HG03342 (cell line): ENCODE measurements at regions not wholly inside any gene's neighbourhood (a gene's known extent, or its start where the extent isn't known, plus 50 kb on each side); places are given as distances from the start of the nearest gene placed in this dataset.

ENCODE experiments used
- ATAC-seq: cut with Tn5 transposase; IDR thresholded peaks from one replicate; pipeline ENCODE4 v1.9.1; 2021; ENCODE audit warnings: mild to moderate bottlenecking, moderate library complexity; ENCODE audit not compliant: unreplicated experiment

- no peak for ATAC-seq
These were observed 352.6 kb upstream of the MYT1L start for GRCh38 chr2:2683606-2684224.

GRCh38 chr2:2682700-2683342 lies 351.7 kb upstream of the MYT1L start:
- no peak for ATAC-seq

- no peak for ATAC-seq
These were observed 350.7 kb upstream of the MYT1L start for GRCh38 chr2:2681711-2682251.

GRCh38 chr2:2681085-2681484 lies 350.0 kb upstream of the MYT1L start:
- no peak for ATAC-seq

- ATAC-seq = no peak
These were observed 343.8 kb upstream of the MYT1L start for GRCh38 chr2:2674831-2675230.

GRCh38 chr2:2673406-2673805 lies 342.3 kb upstream of the MYT1L start:
- no peak for ATAC-seq

GRCh38 chr2:2672249-2672648 lies 341.2 kb upstream of the MYT1L start:
- no peak for ATAC-seq

GRCh38 chr2:2671826-2672225 lies 340.8 kb upstream of the MYT1L start:
- no peak for ATAC-seq

- ATAC-seq = no peak
These were observed 338.2 kb upstream of the MYT1L start for GRCh38 chr2:2669316-2669715.

- ATAC-seq = no peak
These were observed 337.7 kb upstream of the MYT1L start for GRCh38 chr2:2668681-2669265.

GRCh38 chr2:2667690-2668089 lies 336.6 kb upstream of the MYT1L start:
- no peak for ATAC-seq

- no peak for ATAC-seq
These were observed 334.7 kb upstream of the MYT1L start for GRCh38 chr2:2665834-2666133.

- ATAC-seq = no peak
These were observed 334.1 kb upstream of the MYT1L start for GRCh38 chr2:2664989-2665833.

GRCh38 chr2:2663401-2664036 lies 332.4 kb upstream of the MYT1L start:
- no peak for ATAC-seq

- ATAC-seq = no peak
These were observed 331.8 kb upstream of the MYT1L start for GRCh38 chr2:2662847-2663356.

GRCh38 chr2:2662037-2662846 lies 331.2 kb upstream of the MYT1L start:
- no peak for ATAC-seq

GRCh38 chr2:2660789-2661355 lies 329.8 kb upstream of the MYT1L start:
- ATAC-seq = no peak

GRCh38 chr2:2657121-2657962 lies 326.3 kb upstream of the MYT1L start:
- no peak for ATAC-seq
